ENCODE measurements at regions not wholly inside any gene's neighbourhood (a gene's known extent, or its start where the extent isn't known, plus 50 kb on each side); places are given as distances from the start of the nearest gene placed in this dataset.
"Not testable (repeated sequence)": the region's sequence is repeated elsewhere in the genome, so short reads cannot be mapped to it uniquely, and the experiment has no call there.

- ChIA-PET CTCF (no interaction called here), POLR2A (ENCODE audit: low non-redundant PET) (no interaction called here)
- no peak overlapping the region for H3K27ac ChIP-seq (ENCODE audit: low read depth, low read length, poor library complexity, severe bottlenecking)
- intact Hi-C loops (cut with micrococcal nuclease; ENCODE audit: unreplicated experiment): no loop called here
- H3K36me3 ChIP-seq (ENCODE audit: insufficient read depth, low read length, poor library complexity, severe bottlenecking): no peaks in the 10 kb centered on the region
- BruUV-seq (replicated peaks): no TSS peak
- no peaks in the 10 kb centered on the region for H3K4me1 ChIP-seq (ENCODE audit: insufficient read depth, low read length, poor library complexity, severe bottlenecking)
- H3K4me3 ChIP-seq (ENCODE audit: low read depth, low read length, poor library complexity, severe bottlenecking): no peak overlapping the region
- TF ChIP-seq CTCF (conservative IDR thresholded peaks at IDR 0.05; ENCODE audit: low read depth, low read length) (no peak), EZH2 (IDR thresholded peaks at IDR 0.05; ENCODE audit: borderline replicate concordance, low read depth, low read length, poor library complexity, severe bottlenecking) (no peak)
- H3K9me3 ChIP-seq (ENCODE audit: low read depth, low read length, poor library complexity, severe bottlenecking): no peaks in the 10 kb centered on the region
- no peaks in the 10 kb centered on the region for H3K27me3 ChIP-seq (replicated peaks; ENCODE audit: insufficient read depth, low read depth, low read length, poor library complexity)
- DNase-seq (ENCODE audit: low spot score): no peak
Measured at GRCh38 chr7:66453340-66453739, 175.3 kb upstream of the KCTD7 start.

GRCh38 chr7:66454600-66455225 lies 174.0 kb upstream of the KCTD7 start:
- no peak for DNase-seq (ENCODE audit: low spot score)
- no TSS peak for BruUV-seq (replicated peaks)
- intact Hi-C loops (cut with micrococcal nuclease; ENCODE audit: unreplicated experiment): no loop called here
- POLR2A ChIA-PET (ENCODE audit: low non-redundant PET): no interaction called here
- Histone ChIP-seq H3K36me3 (ENCODE audit: insufficient read depth, low read length, poor library complexity, severe bottlenecking) (no peaks in the 10 kb centered on the region), H3K9me3 (ENCODE audit: low read depth, low read length, poor library complexity, severe bottlenecking) (no peaks in the 10 kb centered on the region), H3K27me3 (replicated peaks; ENCODE audit: insufficient read depth, low read depth, low read length, poor library complexity) (no peaks in the 10 kb centered on the region), H3K4me1 (ENCODE audit: insufficient read depth, low read length, poor library complexity, severe bottlenecking) (no peaks in the 10 kb centered on the region), H3K27ac (ENCODE audit: low read depth, low read length, poor library complexity, severe bottlenecking) (no peak overlapping the region), H3K4me3 (ENCODE audit: low read depth, low read length, poor library complexity, severe bottlenecking) (no peak overlapping the region)
- CTCF ChIA-PET: no interaction called here
- TF ChIP-seq EZH2 (IDR thresholded peaks at IDR 0.05; ENCODE audit: borderline replicate concordance, low read depth, low read length, poor library complexity, severe bottlenecking): no peak
- no peak for TF ChIP-seq CTCF (conservative IDR thresholded peaks at IDR 0.05; ENCODE audit: low read depth, low read length)

- H3K27ac ChIP-seq (ENCODE audit: low read depth, low read length, poor library complexity, severe bottlenecking); POLR2A ChIA-PET (ENCODE audit: low non-redundant PET); H3K27me3 ChIP-seq (replicated peaks; ENCODE audit: insufficient read depth, low read depth, low read length, poor library complexity); DNase-seq (ENCODE audit: low spot score); CTCF ChIA-PET; intact Hi-C loops (cut with micrococcal nuclease; ENCODE audit: unreplicated experiment); H3K9me3 ChIP-seq (ENCODE audit: low read depth, low read length, poor library complexity, severe bottlenecking); H3K36me3 ChIP-seq (ENCODE audit: insufficient read depth, low read length, poor library complexity, severe bottlenecking); H3K4me3 ChIP-seq (ENCODE audit: low read depth, low read length, poor library complexity, severe bottlenecking); BruUV-seq (replicated peaks); H3K4me1 ChIP-seq (ENCODE audit: insufficient read depth, low read length, poor library complexity, severe bottlenecking): not testable (repeated sequence)
Measured at GRCh38 chr7:66455432-66455831, 173.2 kb upstream of the KCTD7 start.

GRCh38 chr7:66456431-66456830 lies 172.2 kb upstream of the KCTD7 start:
- CTCF ChIA-PET; DNase-seq (ENCODE audit: low spot score); H3K36me3 ChIP-seq (ENCODE audit: insufficient read depth, low read length, poor library complexity, severe bottlenecking); H3K9me3 ChIP-seq (ENCODE audit: low read depth, low read length, poor library complexity, severe bottlenecking); BruUV-seq (replicated peaks); POLR2A ChIA-PET (ENCODE audit: low non-redundant PET); H3K4me3 ChIP-seq (ENCODE audit: low read depth, low read length, poor library complexity, severe bottlenecking); H3K4me1 ChIP-seq (ENCODE audit: insufficient read depth, low read length, poor library complexity, severe bottlenecking); intact Hi-C loops (cut with micrococcal nuclease; ENCODE audit: unreplicated experiment); H3K27me3 ChIP-seq (replicated peaks; ENCODE audit: insufficient read depth, low read depth, low read length, poor library complexity); H3K27ac ChIP-seq (ENCODE audit: low read depth, low read length, poor library complexity, severe bottlenecking): not testable (repeated sequence)

- CTCF ChIA-PET; intact Hi-C loops (cut with micrococcal nuclease; ENCODE audit: unreplicated experiment); BruUV-seq (replicated peaks); DNase-seq (ENCODE audit: low spot score); H3K4me3 ChIP-seq (ENCODE audit: low read depth, low read length, poor library complexity, severe bottlenecking); H3K4me1 ChIP-seq (ENCODE audit: insufficient read depth, low read length, poor library complexity, severe bottlenecking); H3K27ac ChIP-seq (ENCODE audit: low read depth, low read length, poor library complexity, severe bottlenecking); H3K27me3 ChIP-seq (replicated peaks; ENCODE audit: insufficient read depth, low read depth, low read length, poor library complexity); H3K9me3 ChIP-seq (ENCODE audit: low read depth, low read length, poor library complexity, severe bottlenecking); H3K36me3 ChIP-seq (ENCODE audit: insufficient read depth, low read length, poor library complexity, severe bottlenecking): not testable (repeated sequence)
- POLR2A ChIA-PET (ENCODE audit: low non-redundant PET): interaction anchor here (0.6 kb wide), 1 partner anchor 511 kb away, joined by 5 read pairs; no protein-coding TSS in a partner anchor
Measured at GRCh38 chr7:66458991-66459390, 169.7 kb upstream of the KCTD7 start.

- CTCF ChIA-PET: not testable (repeated sequence)
Measured at GRCh38 chr7:66459783-66460413, 168.8 kb upstream of the KCTD7 start.

More at GRCh38 chr7:66459783-66460413, 168.8 kb upstream of the KCTD7 start:
- H3K27ac ChIP-seq (ENCODE audit: low read depth, low read length, poor library complexity, severe bottlenecking); intact Hi-C loops (cut with micrococcal nuclease; ENCODE audit: unreplicated experiment); DNase-seq (ENCODE audit: low spot score); H3K27me3 ChIP-seq (replicated peaks; ENCODE audit: insufficient read depth, low read depth, low read length, poor library complexity); BruUV-seq (replicated peaks); H3K9me3 ChIP-seq (ENCODE audit: low read depth, low read length, poor library complexity, severe bottlenecking); POLR2A ChIA-PET (ENCODE audit: low non-redundant PET); H3K4me3 ChIP-seq (ENCODE audit: low read depth, low read length, poor library complexity, severe bottlenecking); H3K36me3 ChIP-seq (ENCODE audit: insufficient read depth, low read length, poor library complexity, severe bottlenecking); H3K4me1 ChIP-seq (ENCODE audit: insufficient read depth, low read length, poor library complexity, severe bottlenecking): not testable (repeated sequence)

Measured in A673 (cell line).